Fibroblast of lung (primary cell): ENCODE measurements at regions not wholly inside any gene's neighbourhood (a gene's known extent, or its start where the extent isn't known, plus 50 kb on each side); places are given as distances from the start of the nearest gene placed in this dataset.

ENCODE experiments used
- DNase-seq, 2 donors: peaks; one replicate each; pipeline versions ENCODE4 v3.0.0 to v3.0.0-alpha.2; 2010; ENCODE audit warnings: low read depth in 2 of 2
- H2AFZ ChIP-seq: 2 replicates; pipeline ENCODE4 v1.5.1; 2012; ENCODE audit warnings: low read length, control low read depth, inconsistent platforms
- H3K27ac ChIP-seq: 2 replicates; pipeline ENCODE4 v1.5.1; 2011; ENCODE audit warnings: low read length, control low read depth; ENCODE audit not compliant: insufficient read depth
- H3K27me3 ChIP-seq: 2 replicates; pipeline ENCODE4 v1.5.1; 2011; ENCODE audit warnings: mild to moderate bottlenecking, low read length; ENCODE audit not compliant: control insufficient read depth, insufficient read depth
- H3K36me3 ChIP-seq: 2 replicates; pipeline ENCODE4 v1.5.1; 2011; ENCODE audit warnings: low read length; ENCODE audit not compliant: control insufficient read depth, insufficient read depth
- H3K4me1 ChIP-seq: 2 replicates; pipeline ENCODE4 v1.5.1; 2011; ENCODE audit warnings: low read length; ENCODE audit not compliant: control insufficient read depth, insufficient read depth; ENCODE audit errors: extremely low read depth
- H3K4me2 ChIP-seq: 2 replicates; pipeline ENCODE4 v1.5.1; 2011; ENCODE audit warnings: low read length, control low read depth; ENCODE audit not compliant: insufficient read depth; ENCODE audit errors: extremely low read depth
- H3K4me3 ChIP-seq, 4 experiments: fragments of 200-600 bp in 1 of 4; sonication (generic) in 1 of 4; replicated peaks in 1 of 4; 2 replicates each; pipeline ENCODE4 v1.5.1; 2011 to 2016; ENCODE audit warnings: low read length in 4 of 4, low read depth in 3 of 4, mild to moderate bottlenecking in 3 of 4, control low read depth in 2 of 4, inconsistent platforms in 1 of 4, mixed read lengths in 1 of 4; ENCODE audit not compliant: insufficient read depth in 1 of 4; ENCODE audit errors: control extremely low read depth in 1 of 4
- H3K79me2 ChIP-seq: 2 replicates; pipeline ENCODE4 v1.5.1; 2012; ENCODE audit warnings: mild to moderate bottlenecking, low read length, inconsistent platforms; ENCODE audit not compliant: control insufficient read depth, insufficient read depth
- H3K9ac ChIP-seq: 2 replicates; pipeline ENCODE4 v1.5.1; 2011; ENCODE audit warnings: mild to moderate bottlenecking, low read length, control low read depth; ENCODE audit not compliant: insufficient read depth
- H3K9me3 ChIP-seq: 2 replicates; pipeline ENCODE4 v1.5.1; 2012; ENCODE audit warnings: low read depth, low read length; ENCODE audit not compliant: control insufficient read depth, insufficient read depth
- H4K20me1 ChIP-seq: 2 replicates; pipeline ENCODE4 v1.5.1; 2011; ENCODE audit warnings: low read length; ENCODE audit not compliant: control insufficient read depth, insufficient read depth; ENCODE audit errors: extremely low read depth
- EZH2 ChIP-seq: IDR thresholded peaks from 2 replicates; pipeline ENCODE4 v1.5.1; 2012; ENCODE audit warnings: low read length, control low read depth, mild to moderate bottlenecking; ENCODE audit errors: missing control alignments
- TF ChIP-seq, protein P1 (sequence below), 2 donors: IDR thresholded peaks in 1 of 2; conservative IDR thresholded peaks in 1 of 2; 1 replicate in 1 of 2; 2 replicates in 1 of 2; pipeline ENCODE4 v1.5.1; 2011 to 2012; ENCODE audit warnings: low read length in 2 of 2, control low read depth in 1 of 2, inconsistent platforms in 1 of 2, low read depth in 1 of 2, mild to moderate bottlenecking in 1 of 2

DNA sequence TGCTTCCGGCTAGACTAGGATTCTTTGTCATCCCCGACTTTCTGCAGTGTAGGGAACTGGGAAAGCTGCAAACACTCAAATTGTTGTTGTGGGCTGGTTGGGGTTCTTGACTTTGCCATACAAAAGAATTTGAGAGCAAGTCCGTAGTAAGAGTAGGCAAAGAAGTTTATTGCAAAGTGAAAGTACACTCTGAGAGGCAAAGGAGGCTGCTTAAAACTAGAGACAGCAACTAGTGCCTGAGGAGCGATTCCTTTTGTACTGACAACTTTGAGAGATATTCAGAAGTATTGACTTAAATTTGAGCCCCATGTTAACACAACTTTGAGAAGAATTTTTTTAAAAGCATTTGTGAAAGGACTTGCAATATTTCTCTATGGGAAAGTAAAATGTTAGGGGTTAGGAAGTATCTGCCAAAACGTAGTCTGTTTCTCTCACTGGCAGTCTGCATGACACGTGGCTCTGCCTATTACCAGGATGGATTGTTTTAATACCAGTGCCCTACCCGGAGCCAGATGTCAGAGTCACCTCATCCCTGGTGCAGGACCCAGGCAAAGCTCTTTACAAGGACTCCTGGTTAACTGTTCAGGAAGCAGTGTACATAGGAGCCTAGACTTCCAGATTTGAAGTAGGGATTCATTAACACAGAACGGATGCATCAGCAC lies 85.0 kb upstream of the CLPB start:
- peak in 1 of 2 donors; percentile 18 for DNase-seq
- Histone ChIP-seq H3K9me3 (no peaks in the 10 kb centered on the region), H4K20me1 (no peaks in the 10 kb centered on the region), H3K27me3 (no peaks in the 10 kb centered on the region), H3K4me1 (no peaks in the 10 kb centered on the region), H3K27ac (no peak overlapping the region), H3K79me2 (no peaks in the 10 kb centered on the region), H3K9ac (no peak overlapping the region), H3K4me2 (peak overlapping the region; percentile 88), H3K4me3 (peak overlapping the region; percentile 39 to 52 (median 44)), H3K36me3 (no peaks in the 10 kb centered on the region), H2AFZ (peak overlapping the region; percentile 71)
- TF ChIP-seq, protein P1, sequence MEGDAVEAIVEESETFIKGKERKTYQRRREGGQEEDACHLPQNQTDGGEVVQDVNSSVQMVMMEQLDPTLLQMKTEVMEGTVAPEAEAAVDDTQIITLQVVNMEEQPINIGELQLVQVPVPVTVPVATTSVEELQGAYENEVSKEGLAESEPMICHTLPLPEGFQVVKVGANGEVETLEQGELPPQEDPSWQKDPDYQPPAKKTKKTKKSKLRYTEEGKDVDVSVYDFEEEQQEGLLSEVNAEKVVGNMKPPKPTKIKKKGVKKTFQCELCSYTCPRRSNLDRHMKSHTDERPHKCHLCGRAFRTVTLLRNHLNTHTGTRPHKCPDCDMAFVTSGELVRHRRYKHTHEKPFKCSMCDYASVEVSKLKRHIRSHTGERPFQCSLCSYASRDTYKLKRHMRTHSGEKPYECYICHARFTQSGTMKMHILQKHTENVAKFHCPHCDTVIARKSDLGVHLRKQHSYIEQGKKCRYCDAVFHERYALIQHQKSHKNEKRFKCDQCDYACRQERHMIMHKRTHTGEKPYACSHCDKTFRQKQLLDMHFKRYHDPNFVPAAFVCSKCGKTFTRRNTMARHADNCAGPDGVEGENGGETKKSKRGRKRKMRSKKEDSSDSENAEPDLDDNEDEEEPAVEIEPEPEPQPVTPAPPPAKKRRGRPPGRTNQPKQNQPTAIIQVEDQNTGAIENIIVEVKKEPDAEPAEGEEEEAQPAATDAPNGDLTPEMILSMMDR (conservative IDR thresholded peaks at IDR 0.05 in 1 of 2, IDR thresholded peaks at IDR 0.05 in 1 of 2; ENCODE audit: low read depth in 1 of 2, low read length in 2 of 2): no peak
- no peak for TF ChIP-seq EZH2

DNA sequence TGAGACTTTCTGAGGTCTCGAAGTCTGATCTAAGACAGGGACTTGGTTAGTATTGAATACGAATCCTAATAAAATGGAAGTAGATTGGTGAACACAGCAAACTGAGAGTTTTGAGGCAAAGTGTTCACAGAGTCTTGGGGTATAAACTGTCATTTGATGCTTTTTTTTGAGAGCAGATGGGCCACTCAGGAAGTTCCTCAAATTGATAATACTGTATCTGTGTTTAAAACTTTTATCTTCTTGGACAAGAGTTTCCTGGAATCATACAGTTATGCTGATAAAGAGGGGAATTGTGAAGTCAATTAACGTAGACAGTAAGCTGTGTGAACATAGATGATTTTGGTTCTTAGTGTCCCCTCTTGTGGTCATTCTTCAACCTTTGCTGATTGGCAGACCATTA lies 80.0 kb upstream of the CLPB start:
- no peak for TF ChIP-seq EZH2
- TF ChIP-seq, protein P1 (conservative IDR thresholded peaks at IDR 0.05 in 1 of 2, IDR thresholded peaks at IDR 0.05 in 1 of 2; ENCODE audit: low read depth in 1 of 2, low read length in 2 of 2): no peak
- DNase-seq: no peak
- Histone ChIP-seq H3K27ac (no peak overlapping the region), H3K4me1 (no peaks in the 10 kb centered on the region), H3K4me3 (no peak overlapping the region), H4K20me1 (no peaks in the 10 kb centered on the region), H3K36me3 (no peaks in the 10 kb centered on the region), H3K79me2 (no peaks in the 10 kb centered on the region), H3K9ac (no peak overlapping the region), H3K27me3 (no peaks in the 10 kb centered on the region), H3K4me2 (no peak overlapping the region), H2AFZ (no peak overlapping the region), H3K9me3 (no peaks in the 10 kb centered on the region)

DNA sequence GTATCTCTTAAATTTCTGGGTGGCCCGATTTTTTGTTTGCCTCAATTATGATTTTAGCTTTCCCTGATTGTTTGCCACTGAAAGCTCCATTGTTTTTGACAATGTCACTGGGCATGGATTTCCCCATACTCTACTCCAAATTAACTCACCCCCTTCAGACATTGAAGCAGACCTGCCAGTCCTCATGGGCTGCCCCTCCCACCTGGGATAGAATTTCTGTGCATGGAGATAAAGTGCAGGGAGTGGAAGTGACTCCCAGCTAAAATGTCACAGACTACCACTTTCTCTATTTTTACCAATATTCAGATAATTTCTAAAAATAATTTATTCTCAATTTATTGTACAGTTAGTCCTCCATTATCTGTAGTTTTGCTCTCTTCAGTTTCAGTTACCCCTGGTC lies 79.1 kb upstream of the CLPB start:
- DNase-seq: no peak

More for the DNA sequence above, 79.1 kb upstream of the CLPB start:
- no peak overlapping the region for H2AFZ ChIP-seq
- no peak overlapping the region for H3K27ac ChIP-seq
- H3K4me3 ChIP-seq: no peak overlapping the region
- no peaks in the 10 kb centered on the region for H4K20me1 ChIP-seq
- no peaks in the 10 kb centered on the region for H3K79me2 ChIP-seq
- TF ChIP-seq, protein P1 (conservative IDR thresholded peaks at IDR 0.05 in 1 of 2, IDR thresholded peaks at IDR 0.05 in 1 of 2; ENCODE audit: low read depth in 1 of 2, low read length in 2 of 2): no peak
- no peak for TF ChIP-seq EZH2
- H3K4me1 ChIP-seq: no peaks in the 10 kb centered on the region
- H3K9ac ChIP-seq: no peak overlapping the region
- no peaks in the 10 kb centered on the region for H3K9me3 ChIP-seq
- H3K4me2 ChIP-seq: no peak overlapping the region
- H3K36me3 ChIP-seq: no peaks in the 10 kb centered on the region
- no peaks in the 10 kb centered on the region for H3K27me3 ChIP-seq
